ENCODE measurements at regions not wholly inside any gene's neighbourhood (a gene's known extent, or its start where the extent isn't known, plus 50 kb on each side); places are given as distances from the start of the nearest gene placed in this dataset.

DNA sequence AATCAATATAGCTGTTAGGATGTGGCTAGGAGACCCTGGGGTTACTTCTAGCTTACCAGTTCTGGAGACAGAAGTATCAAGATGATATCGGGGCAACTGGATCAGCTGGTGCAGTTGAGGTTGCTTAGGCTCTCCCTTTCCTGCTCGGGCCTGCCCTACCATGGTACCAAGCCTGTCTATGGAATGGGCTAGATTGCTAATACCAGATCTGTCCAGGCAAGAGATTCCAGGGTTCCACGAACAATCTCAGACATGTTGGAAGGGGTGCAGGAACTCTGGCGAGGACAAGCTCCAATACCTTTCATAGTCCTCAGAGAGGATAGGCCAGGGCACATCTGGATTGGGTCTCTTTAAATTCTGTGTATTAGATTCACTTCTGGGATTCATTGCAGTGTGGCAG lies 53.8 kb downstream of the ADM start:
- DNase-seq (ENCODE audit: low read depth) = no peak
- H3K4me3 ChIP-seq (ENCODE audit: low read length) = no peak overlapping the region
- TF ChIP-seq, protein P1, sequence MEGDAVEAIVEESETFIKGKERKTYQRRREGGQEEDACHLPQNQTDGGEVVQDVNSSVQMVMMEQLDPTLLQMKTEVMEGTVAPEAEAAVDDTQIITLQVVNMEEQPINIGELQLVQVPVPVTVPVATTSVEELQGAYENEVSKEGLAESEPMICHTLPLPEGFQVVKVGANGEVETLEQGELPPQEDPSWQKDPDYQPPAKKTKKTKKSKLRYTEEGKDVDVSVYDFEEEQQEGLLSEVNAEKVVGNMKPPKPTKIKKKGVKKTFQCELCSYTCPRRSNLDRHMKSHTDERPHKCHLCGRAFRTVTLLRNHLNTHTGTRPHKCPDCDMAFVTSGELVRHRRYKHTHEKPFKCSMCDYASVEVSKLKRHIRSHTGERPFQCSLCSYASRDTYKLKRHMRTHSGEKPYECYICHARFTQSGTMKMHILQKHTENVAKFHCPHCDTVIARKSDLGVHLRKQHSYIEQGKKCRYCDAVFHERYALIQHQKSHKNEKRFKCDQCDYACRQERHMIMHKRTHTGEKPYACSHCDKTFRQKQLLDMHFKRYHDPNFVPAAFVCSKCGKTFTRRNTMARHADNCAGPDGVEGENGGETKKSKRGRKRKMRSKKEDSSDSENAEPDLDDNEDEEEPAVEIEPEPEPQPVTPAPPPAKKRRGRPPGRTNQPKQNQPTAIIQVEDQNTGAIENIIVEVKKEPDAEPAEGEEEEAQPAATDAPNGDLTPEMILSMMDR (conservative IDR thresholded peaks at IDR 0.05; ENCODE audit: low read depth, low read length) = no peak

DNA sequence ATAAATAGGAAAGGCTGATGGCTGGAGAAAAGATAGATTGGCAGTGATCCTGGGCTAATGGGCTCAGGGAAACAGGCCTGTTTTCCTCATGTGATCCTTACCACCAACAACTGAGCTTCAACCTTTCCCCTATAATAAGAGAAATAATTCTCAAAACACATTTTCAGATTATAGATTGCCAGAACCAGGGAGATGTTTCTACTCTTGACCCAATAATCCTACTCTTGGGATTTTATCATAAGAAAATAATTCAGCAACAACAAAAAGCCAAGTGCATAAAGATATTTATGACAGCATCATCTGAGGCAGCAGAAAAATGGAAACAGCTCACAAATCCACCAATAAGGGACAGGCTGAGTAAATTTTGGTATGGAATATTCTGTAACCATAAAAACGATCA lies 54.3 kb downstream of the ADM start:
- TF ChIP-seq, protein P1 (conservative IDR thresholded peaks at IDR 0.05; ENCODE audit: low read depth, low read length) = no peak
- DNase-seq (ENCODE audit: low read depth) = no peak
- no peak overlapping the region for H3K4me3 ChIP-seq (ENCODE audit: low read length)

DNA sequence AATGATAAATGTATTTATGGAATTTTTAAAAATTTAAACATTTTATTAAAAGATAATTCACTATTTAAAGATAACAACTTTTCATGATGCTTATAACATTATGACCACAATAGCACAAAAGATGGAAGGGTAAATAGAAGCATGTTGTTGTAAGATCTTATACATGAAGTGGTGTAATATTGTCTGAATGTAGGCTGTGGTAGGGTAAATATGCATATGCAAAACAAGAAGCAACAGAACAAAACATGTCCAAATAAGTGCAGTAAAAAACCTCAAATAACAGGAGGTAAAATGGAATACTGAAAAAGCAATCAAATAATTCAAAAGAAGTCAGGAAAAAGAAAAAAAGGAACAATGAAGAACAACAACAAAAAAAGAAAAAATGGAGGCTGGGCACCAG lies 56.0 kb downstream of the ADM start:
- H3K4me3 ChIP-seq (ENCODE audit: low read length) = no peak overlapping the region
- TF ChIP-seq, protein P1 (conservative IDR thresholded peaks at IDR 0.05; ENCODE audit: low read depth, low read length) = no peak
- DNase-seq (ENCODE audit: low read depth) = no peak

DNA sequence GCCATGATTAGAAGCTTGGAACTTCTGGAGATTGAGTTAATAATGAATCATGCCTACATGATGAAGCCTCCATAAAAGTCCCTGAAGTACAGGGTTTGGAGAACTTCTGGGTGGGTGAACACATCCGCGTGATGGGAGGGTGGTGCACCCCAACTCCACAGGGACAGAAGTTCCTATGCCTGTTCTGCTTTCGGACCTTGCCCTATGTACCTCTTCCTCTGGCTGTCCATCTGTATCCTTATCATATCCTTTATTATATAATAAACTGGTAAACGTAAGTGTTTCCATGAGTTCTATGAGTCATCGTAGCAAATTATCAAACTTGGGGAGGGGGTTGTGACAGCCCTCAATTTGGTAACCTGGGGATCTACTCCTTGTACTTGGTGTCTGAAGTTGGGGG lies 60.2 kb downstream of the ADM start:
- no peak overlapping the region for H3K4me3 ChIP-seq (ENCODE audit: low read length)
- TF ChIP-seq, protein P1 (conservative IDR thresholded peaks at IDR 0.05; ENCODE audit: low read depth, low read length) = no peak
- DNase-seq (ENCODE audit: low read depth) = no peak

DNA sequence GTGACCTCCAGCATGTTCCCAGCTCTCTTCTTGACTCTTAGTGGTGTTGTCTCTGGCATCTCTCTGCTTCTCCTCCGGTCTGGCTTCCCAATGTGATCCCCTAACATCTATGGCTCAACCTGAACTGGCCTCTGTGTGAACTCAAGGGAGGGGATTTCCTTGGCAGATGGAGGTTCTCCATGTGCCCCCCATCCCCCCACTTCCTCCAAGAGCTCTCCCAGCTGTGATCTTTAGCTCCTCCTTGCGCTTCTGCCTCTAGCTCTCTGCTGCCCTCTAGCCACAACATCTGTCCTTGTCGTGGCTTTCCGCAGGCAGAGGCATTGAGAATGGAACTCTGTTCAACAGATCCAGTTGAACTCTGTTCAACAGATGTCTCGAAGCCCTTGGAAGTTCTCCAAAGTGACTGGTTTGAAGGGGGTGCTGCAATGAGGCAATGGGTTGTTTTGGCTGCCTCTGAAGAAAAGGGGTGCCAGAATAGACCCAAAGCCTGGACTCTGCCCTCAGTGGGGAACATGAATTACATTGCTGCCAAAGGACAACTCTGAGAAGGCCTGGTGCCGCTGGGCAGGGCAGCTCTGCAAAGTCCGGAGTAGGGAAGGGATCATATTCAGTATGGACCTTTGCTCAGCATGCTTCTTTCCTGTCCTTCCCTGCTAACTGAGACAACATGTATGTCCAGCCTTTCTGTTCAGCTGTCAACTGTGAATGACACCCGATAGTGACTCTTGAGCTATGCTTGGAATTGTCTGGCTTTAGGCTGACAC lies 61.9 kb downstream of the ADM start:
- TF ChIP-seq, protein P1 (conservative IDR thresholded peaks at IDR 0.05; ENCODE audit: low read depth, low read length) = peak; percentile 91
- H3K4me3 ChIP-seq (ENCODE audit: low read length) = no peak overlapping the region
- no peak for DNase-seq (ENCODE audit: low read depth)

DNA sequence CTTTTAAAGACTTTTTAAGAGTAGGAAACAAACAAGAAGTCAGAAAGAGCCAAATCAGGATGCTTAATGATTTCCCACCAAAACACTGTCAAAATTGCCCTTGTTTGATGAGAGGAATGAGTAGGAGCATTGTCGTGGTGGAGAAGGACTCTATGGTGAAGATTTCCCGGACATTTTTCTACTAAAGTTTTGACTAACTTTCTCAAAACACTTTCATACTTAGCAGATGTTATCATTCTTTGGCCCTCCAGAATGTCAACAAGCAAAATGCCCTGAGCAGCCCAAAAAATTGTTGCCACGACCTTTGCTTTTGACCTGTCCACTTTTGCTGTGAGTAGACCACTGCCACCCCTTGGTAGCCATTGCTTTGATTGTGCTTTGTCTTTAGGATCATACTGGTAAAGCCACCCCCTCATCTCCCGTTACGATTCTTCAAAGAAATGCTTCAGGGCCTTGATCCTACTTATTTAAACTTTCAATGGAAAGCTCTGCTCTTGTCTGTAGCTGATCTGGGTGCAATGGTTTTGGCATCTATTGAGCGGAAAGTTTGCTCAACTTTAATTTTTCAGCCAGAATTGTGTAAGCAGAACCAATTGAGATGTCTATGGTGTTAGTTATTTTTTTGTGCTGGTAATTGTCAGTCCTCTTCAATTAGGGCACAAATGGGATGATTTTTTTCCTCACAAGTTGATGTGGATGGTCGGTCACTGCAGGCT lies 67.2 kb downstream of the ADM start:
- H3K4me3 ChIP-seq (ENCODE audit: low read length) = no peak overlapping the region
- TF ChIP-seq, protein P1 (conservative IDR thresholded peaks at IDR 0.05; ENCODE audit: low read depth, low read length) = no peak
- no peak for DNase-seq (ENCODE audit: low read depth)

DNA sequence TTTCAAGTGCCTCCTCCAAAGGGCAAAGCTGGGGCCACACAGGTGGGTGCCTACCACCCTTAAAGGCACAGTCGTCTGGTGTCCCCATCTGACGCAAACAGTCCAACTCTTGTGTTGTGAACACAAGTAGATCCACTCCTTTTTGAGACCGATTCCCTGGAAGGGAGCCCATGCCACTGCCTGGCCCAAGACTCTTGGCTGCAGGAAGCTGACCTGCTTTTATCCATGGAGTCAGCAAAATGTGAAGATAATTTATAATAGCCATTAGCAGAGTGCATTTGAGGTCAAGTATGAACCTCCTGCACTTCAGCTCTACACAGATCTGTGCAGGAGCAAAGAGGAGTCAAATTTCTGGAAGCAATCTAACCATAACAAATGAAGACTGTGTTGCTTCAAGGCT lies 68.5 kb downstream of the ADM start:
- no peak for DNase-seq (ENCODE audit: low read depth)
- TF ChIP-seq, protein P1 (conservative IDR thresholded peaks at IDR 0.05; ENCODE audit: low read depth, low read length) = no peak
- H3K4me3 ChIP-seq (ENCODE audit: low read length) = no peak overlapping the region

All from retinal pigment epithelial cell (primary cell).